Right lobe of liver (tissue), 4 donors: ENCODE measurements at regions not wholly inside any gene's neighbourhood (a gene's known extent, or its start where the extent isn't known, plus 50 kb on each side); places are given as distances from the start of the nearest gene placed in this dataset.

Experiments
- CTCF ChIP-seq, 4 donors: fragments of 200-600 bp in 3 of 4; fragments of 450-650 bp in 1 of 4; IDR thresholded peaks; one replicate each; pipeline versions ENCODE4 v1.5.1 to v1.8.0; 2016 to 2022; ENCODE audit warnings: antibody characterized with exemption in 4 of 4, mild to moderate bottlenecking in 2 of 4
- POLR2A ChIP-seq: fragments of 450-650 bp; IDR thresholded peaks from one replicate; pipeline ENCODE4 v1.6.1; 2017; ENCODE audit warnings: antibody characterized with exemption, mild to moderate bottlenecking
- donor health status: DM: no; HTN: no; CAD: no.
- donor health status: DM: no; HTN: no; CAD: no.
- donor health status: DM: no; HTN: yes; CAD: no.

- no peak for TF ChIP-seq POLR2A
- TF ChIP-seq CTCF (IDR thresholded peaks at IDR 0.05): no peak
Observed at GRCh38 chr4:28117084-28117682, 1256.5 kb downstream of the STIM2 start.
